ENCODE measurements at regions not wholly inside any gene's neighbourhood (a gene's known extent, or its start where the extent isn't known, plus 50 kb on each side); places are given as distances from the start of the nearest gene placed in this dataset.
"Not testable (repeated sequence)": the region's sequence is repeated elsewhere in the genome, so short reads cannot be mapped to it uniquely, and the experiment has no call there.

- no peak overlapping the region for H3K27ac ChIP-seq
- H3K4me3 ChIP-seq = no peak overlapping the region
- peak; percentile 82 for ATAC-seq
- peak; percentile 63 for DNase-seq
- no peaks in the 10 kb centered on the region for H3K9me3 ChIP-seq
- no peaks in the 10 kb centered on the region for H3K4me1 ChIP-seq
- TF ChIP-seq, protein P1, sequence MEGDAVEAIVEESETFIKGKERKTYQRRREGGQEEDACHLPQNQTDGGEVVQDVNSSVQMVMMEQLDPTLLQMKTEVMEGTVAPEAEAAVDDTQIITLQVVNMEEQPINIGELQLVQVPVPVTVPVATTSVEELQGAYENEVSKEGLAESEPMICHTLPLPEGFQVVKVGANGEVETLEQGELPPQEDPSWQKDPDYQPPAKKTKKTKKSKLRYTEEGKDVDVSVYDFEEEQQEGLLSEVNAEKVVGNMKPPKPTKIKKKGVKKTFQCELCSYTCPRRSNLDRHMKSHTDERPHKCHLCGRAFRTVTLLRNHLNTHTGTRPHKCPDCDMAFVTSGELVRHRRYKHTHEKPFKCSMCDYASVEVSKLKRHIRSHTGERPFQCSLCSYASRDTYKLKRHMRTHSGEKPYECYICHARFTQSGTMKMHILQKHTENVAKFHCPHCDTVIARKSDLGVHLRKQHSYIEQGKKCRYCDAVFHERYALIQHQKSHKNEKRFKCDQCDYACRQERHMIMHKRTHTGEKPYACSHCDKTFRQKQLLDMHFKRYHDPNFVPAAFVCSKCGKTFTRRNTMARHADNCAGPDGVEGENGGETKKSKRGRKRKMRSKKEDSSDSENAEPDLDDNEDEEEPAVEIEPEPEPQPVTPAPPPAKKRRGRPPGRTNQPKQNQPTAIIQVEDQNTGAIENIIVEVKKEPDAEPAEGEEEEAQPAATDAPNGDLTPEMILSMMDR (IDR thresholded peaks at IDR 0.05) = peak; percentile 94
- no peaks in the 10 kb centered on the region for H3K36me3 ChIP-seq
- intact Hi-C loops (cut with DNase I) = no loop called here
- H3K27me3 ChIP-seq = no peaks in the 10 kb centered on the region
Measured at GRCh38 chr5:90264689-90265544, 144.6 kb downstream of the CETN3 start.

DNA sequence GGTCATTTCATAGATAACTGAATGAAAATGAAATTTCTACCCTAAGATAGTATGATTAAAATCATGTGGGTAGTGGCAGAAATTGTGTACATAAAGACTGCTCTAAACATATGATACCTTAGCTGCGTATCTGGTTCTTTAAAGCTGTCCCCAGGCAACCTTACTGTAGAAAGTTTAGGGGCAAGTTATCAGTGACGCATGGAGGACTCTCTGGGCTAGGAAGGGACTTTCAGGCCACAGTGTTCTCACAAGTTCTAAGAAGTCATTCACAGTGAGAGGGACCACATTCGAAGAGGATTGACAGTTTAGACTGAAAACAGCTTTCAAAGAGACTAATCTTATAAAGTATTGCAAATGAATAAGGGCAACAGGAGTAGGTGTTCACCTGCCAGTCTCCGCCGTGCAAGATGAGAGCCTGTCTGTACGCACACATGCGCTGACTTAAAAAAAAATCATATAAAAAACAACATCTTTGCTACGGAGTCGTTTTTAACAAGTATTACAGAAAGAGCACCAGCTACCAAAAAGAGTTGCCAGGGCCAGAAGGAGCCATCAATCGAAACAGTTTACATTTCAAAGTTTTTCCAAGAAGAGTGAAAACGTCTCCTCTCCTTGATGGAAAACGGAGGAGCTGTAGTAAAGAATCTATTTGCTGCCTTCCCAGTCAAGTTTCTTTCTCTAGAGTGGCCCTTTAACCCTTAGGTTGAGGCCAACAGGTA, 146.3 kb downstream of the CETN3 start:
- Histone ChIP-seq H3K4me1 (no peaks in the 10 kb centered on the region), H3K4me3 (no peak overlapping the region), H3K27me3 (no peaks in the 10 kb centered on the region), H3K27ac (no peak overlapping the region), H3K36me3 (no peaks in the 10 kb centered on the region), H3K9me3 (no peaks in the 10 kb centered on the region)
- TF ChIP-seq, protein P1 (IDR thresholded peaks at IDR 0.05) = no peak
- DNase-seq (no peak), ATAC-seq (no peak)
- intact Hi-C loops (cut with DNase I) = no loop called here

DNA sequence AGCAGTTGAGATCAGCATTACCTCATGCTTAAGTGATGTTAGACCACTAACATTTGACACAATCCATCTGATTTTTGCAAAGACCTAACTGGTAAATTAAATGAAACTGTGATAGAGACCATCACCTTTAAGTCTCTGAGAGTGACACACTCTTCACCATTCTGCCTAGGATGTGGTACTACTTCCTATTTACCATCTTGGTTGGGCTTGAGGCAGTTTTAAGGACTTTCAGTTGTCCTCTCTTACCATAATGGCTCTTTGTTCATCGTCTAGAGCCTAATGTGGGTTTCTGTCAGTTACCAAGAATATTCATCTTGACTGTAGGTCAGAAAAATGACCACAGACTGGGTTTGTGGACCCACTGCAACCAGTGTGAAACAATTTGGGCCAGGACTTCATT, 158.1 kb downstream of the CETN3 start:
- Histone ChIP-seq H3K4me3 (no peak overlapping the region), H3K27me3 (no peaks in the 10 kb centered on the region), H3K27ac (no peak overlapping the region), H3K4me1 (no peaks in the 10 kb centered on the region), H3K9me3 (no peaks in the 10 kb centered on the region), H3K36me3 (no peaks in the 10 kb centered on the region)
- ATAC-seq (no peak), DNase-seq (no peak)
- intact Hi-C loops (cut with DNase I) = no loop called here
- TF ChIP-seq, protein P1 (IDR thresholded peaks at IDR 0.05) = no peak

DNA sequence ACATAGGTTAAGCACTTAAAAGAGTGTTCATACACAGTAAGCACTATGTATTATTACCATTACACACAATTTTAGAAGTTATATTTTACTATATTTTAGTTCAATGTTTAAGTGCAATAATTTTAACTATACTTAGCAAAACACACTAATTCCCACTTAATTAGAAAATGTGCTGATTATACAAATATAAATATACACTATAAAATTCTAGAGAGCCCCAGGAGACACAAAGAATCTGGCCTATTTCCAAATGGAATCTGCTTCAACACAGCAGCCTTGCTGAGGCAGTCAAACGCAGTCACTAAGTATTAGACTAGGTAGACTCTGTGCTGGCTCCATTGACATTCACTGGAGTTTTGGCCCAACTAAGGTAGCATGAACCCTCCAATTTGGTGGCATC, 160.9 kb downstream of the CETN3 start:
- Histone ChIP-seq H3K27me3 (no peaks in the 10 kb centered on the region), H3K9me3 (no peaks in the 10 kb centered on the region), H3K27ac (no peak overlapping the region), H3K36me3 (no peaks in the 10 kb centered on the region), H3K4me3 (no peak overlapping the region), H3K4me1 (no peaks in the 10 kb centered on the region)
- DNase-seq = no peak
- no peak for ATAC-seq
- intact Hi-C loops (cut with DNase I) = no loop called here
- TF ChIP-seq, protein P1 (IDR thresholded peaks at IDR 0.05) = no peak

DNA sequence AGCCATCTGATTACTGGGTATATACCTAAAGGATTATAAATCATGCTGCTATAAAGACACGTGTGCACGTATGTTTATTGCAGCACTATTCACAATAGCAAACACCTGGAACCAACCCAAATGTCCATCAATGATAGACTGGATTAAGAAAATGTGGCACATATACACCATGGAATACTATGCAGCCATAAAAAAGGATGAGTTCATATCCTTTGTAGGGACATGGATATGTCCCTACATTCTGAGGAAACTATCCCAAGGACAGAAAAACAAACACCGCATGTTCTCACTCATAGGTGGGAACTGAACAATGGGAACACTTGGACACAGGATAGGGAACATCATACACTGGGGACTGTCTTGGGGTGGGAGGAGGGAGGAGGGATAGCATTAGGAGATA, 165.7 kb downstream of the CETN3 start:
- H3K36me3 ChIP-seq; ATAC-seq; H3K27ac ChIP-seq; DNase-seq; H3K9me3 ChIP-seq; H3K4me3 ChIP-seq; H3K27me3 ChIP-seq; intact Hi-C loops (cut with DNase I); H3K4me1 ChIP-seq: not testable (repeated sequence)

DNA sequence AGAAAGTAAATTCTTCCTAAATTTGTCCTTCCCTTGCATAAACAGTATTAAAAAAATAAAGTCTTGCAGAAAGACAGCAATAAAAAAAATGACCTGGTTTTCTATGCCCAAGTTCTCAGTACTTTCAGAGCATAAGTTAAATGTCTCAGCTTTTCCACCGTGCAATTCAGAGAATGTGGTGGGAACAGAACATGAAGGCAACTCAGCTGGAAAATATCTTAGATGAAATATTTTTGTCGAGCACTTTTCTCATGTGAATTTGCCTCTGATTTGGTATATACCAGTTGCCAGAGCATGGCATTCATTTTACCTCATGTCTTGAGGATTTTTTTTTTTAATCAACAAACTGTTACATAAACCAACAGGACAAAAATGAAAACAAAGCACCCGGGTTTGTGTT, 176.1 kb downstream of the CETN3 start:
- no peak for ATAC-seq
- H3K27ac ChIP-seq = no peak overlapping the region
- intact Hi-C loops (cut with DNase I) = no loop called here
- no peaks in the 10 kb centered on the region for H3K36me3 ChIP-seq
- no peaks in the 10 kb centered on the region for H3K4me1 ChIP-seq
- DNase-seq = no peak
- peaks cover 6% of the 10 kb centered on the region for H3K27me3 ChIP-seq
- TF ChIP-seq, protein P1 (IDR thresholded peaks at IDR 0.05) = no peak
- no peaks in the 10 kb centered on the region for H3K9me3 ChIP-seq
- H3K4me3 ChIP-seq = no peak overlapping the region
